ENCODE measurements at regions not wholly inside any gene's neighbourhood (a gene's known extent, or its start where the extent isn't known, plus 50 kb on each side); places are given as distances from the start of the nearest gene placed in this dataset.

DNA sequence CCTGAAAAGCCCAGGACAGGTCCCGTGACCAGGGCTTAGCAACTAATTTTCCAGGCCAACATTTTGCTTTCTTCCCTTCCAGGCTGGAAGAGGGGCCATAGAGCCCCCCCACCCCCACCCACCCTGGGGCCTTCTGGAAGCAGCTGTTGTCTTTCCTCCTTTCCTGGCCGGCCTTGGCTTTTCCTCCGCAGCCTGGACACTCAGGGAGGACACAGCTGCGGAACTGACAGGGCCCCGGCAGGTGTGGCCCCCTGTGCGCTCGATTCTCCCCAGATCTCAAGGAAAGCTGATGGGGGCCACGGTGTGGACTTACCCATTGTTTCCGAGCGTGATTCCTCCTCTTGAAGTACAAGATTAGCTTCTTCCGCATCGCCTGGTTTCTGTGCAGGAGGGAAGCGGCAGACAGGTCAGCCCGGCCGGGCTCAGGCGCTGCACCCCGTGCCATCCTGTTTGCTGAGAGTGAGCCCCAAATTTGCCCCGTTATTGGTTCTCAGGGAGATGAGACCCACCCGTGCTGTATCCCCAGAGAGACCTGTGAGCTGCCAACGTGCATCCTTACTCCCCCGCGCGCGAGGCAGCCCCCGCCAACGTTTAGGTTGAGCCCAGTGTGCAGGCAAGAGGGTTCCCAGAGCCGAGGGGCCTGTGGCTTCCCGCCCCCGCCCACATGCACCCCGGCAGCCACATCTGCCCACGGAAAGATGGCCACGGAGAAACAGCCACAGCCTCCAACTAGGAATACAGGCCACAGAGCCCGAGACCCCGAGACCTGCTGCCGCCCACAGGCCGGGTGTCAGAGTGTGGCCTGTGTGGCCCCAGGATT is 129.6 kb downstream of the NCOR2 start:
- ChIA-PET CTCF (no interaction called here), POLR2A (ENCODE audit: unreplicated experiment) (no interaction called here)
- H2BK20ac ChIP-seq (ENCODE audit: low read depth, low read length): no peak overlapping the region
- H3K79me1 ChIP-seq (ENCODE audit: low read depth in 1 of 2, low read length in 2 of 2): peaks cover 14 to 35% of the 10 kb centered on the region in 2 experiments
- no peak overlapping the region for H3K27ac ChIP-seq (ENCODE audit: insufficient read depth, low read length)
- H3K4ac ChIP-seq (ENCODE audit: low read depth, low read length): no peak overlapping the region
- no peak overlapping the region for H3K4me3 ChIP-seq (ENCODE audit: insufficient read depth, low read depth, low read length)
- H2BK5ac ChIP-seq (ENCODE audit: low read depth, low read length, poor library complexity, severe bottlenecking): no peak overlapping the region
- BruUV-seq (replicated peaks): no TSS peak
- no peak overlapping the region for H3K23ac ChIP-seq (ENCODE audit: low read depth, low read length)
- no peak overlapping the region for H3K9ac ChIP-seq (ENCODE audit: low read depth, low read length)
- peaks cover 15% of the 10 kb centered on the region for H3K4me1 ChIP-seq (ENCODE audit: control insufficient read depth, insufficient read depth, low read length)
- H3K36me3 ChIP-seq (ENCODE audit: control insufficient read depth, insufficient read depth, low read length): peaks cover 27% of the 10 kb centered on the region; the same call in 1 of the 2 replicates
- in situ Hi-C loops (cut with MboI; ENCODE audit: low sequenced_read_pairs) (no loop called here), intact Hi-C loops (cut with micrococcal nuclease) (no loop called here), dilution Hi-C loops (cut with HindIII; ENCODE audit: low sequenced_read_pairs, unreplicated experiment) (no loop called here)
- WGBS, 2 experiments (ENCODE audit: extremely low coverage in 2 of 2, insufficient read length in 1 of 2): 87% methylated on average over 20 of the region's 36 CpGs; no CpG with 5 or more reads in 1 of the 2 experiments
- H4K5ac ChIP-seq (ENCODE audit: low read depth, low read length): no peak overlapping the region
- TF ChIP-seq CHD1 (IDR thresholded peaks at IDR 0.05; ENCODE audit: low read depth, low read length) (no peak), NFE2L2 (IDR thresholded peaks at IDR 0.05; ENCODE audit: low read depth, low read length) (no peak), FOS (IDR thresholded peaks at IDR 0.05; ENCODE audit: low read depth, low read length) (no peak), MAFK (IDR thresholded peaks at IDR 0.05; ENCODE audit: low read depth, low read length) (no peak), BHLHE40 (IDR thresholded peaks at IDR 0.05; ENCODE audit: low read depth, low read length) (no peak), SMC3 (IDR thresholded peaks at IDR 0.05; ENCODE audit: low read depth, low read length) (no peak), ELK1 (IDR thresholded peaks at IDR 0.05; ENCODE audit: borderline replicate concordance, low read depth, low read length) (no peak), MAZ (IDR thresholded peaks at IDR 0.05; ENCODE audit: borderline replicate concordance, low read depth, low read length) (no peak), RFX5 (IDR thresholded peaks at IDR 0.05; ENCODE audit: low read depth, low read length) (no peak), RCOR1 (IDR thresholded peaks at IDR 0.05; ENCODE audit: insufficient replicate concordance, low read length) (no peak), CTCF (conservative IDR thresholded peaks at IDR 0.05; ENCODE audit: low read depth, low read length) (no peak), RAD21 (IDR thresholded peaks at IDR 0.05; ENCODE audit: low read length) (no peak)
- TF ChIP-seq, protein P1, sequence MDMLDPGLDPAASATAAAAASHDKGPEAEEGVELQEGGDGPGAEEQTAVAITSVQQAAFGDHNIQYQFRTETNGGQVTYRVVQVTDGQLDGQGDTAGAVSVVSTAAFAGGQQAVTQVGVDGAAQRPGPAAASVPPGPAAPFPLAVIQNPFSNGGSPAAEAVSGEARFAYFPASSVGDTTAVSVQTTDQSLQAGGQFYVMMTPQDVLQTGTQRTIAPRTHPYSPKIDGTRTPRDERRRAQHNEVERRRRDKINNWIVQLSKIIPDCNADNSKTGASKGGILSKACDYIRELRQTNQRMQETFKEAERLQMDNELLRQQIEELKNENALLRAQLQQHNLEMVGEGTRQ (IDR thresholded peaks at IDR 0.05; ENCODE audit: low read depth, low read length): no peak
- no peak overlapping the region for H4K91ac ChIP-seq (ENCODE audit: insufficient read depth, low read depth, low read length)
- H2BK15ac ChIP-seq (ENCODE audit: low read depth, low read length): no peak overlapping the region
- no peak overlapping the region for H2AK5ac ChIP-seq (ENCODE audit: low read depth, low read length)
- no peak overlapping the region for H3K56ac ChIP-seq (ENCODE audit: extremely low read depth, insufficient read depth, low read length)
- H4K8ac ChIP-seq (ENCODE audit: low read depth in 2 of 2, low read length in 2 of 2): no peak overlapping the region
- H3K9me3 ChIP-seq (ENCODE audit: control insufficient read depth, insufficient read depth, low read length): no peaks in the 10 kb centered on the region
- no peaks in the 10 kb centered on the region for H3K27me3 ChIP-seq (ENCODE audit: control insufficient read depth, insufficient read depth, low read length)
- no peak overlapping the region for H3K18ac ChIP-seq (ENCODE audit: low read depth, low read length)
- no peak overlapping the region for H2AK9ac ChIP-seq (replicated peaks; ENCODE audit: low read depth, low read length, poor library complexity)
- H2BK120ac ChIP-seq (ENCODE audit: low read depth, low read length): no peak overlapping the region
- no peak overlapping the region for H3K14ac ChIP-seq (replicated peaks; ENCODE audit: low read depth, low read length)
- H3K4me2 ChIP-seq (ENCODE audit: low read depth, low read length): no peak overlapping the region
- DNase-seq (no peak), ATAC-seq (ENCODE audit: low read depth) (no peak)
- peaks cover 16% of the 10 kb centered on the region for H3K9me1 ChIP-seq (ENCODE audit: insufficient read depth, low read length)
- H2AFZ ChIP-seq (replicated peaks; ENCODE audit: low read length, poor library complexity): no peak overlapping the region
- H4K20me1 ChIP-seq (ENCODE audit: insufficient read depth, low read length): 0 out of 2 replicates have a peak, but pooled peaks cover 5% of the 10 kb centered on the region

Measured in IMR-90 (cell line).